H1 (cell line): ENCODE measurements at regions not wholly inside any gene's neighbourhood (a gene's known extent, or its start where the extent isn't known, plus 50 kb on each side); places are given as distances from the start of the nearest gene placed in this dataset.

ENCODE experiments used
- BCL11A ChIP-seq, 2 experiments: IDR thresholded peaks; one replicate each; pipeline ENCODE4 v1.6.1; 2011; ENCODE audit warnings: low read depth in 2 of 2, low read length in 2 of 2, mild to moderate bottlenecking in 2 of 2
- FOSL1 ChIP-seq: IDR thresholded peaks from 2 replicates; pipeline ENCODE4 v1.6.1; 2011; ENCODE audit warnings: mild to moderate bottlenecking, low read depth, low read length, moderate library complexity; ENCODE audit not compliant: insufficient read depth
- JUN ChIP-seq: IDR thresholded peaks from 2 replicates; pipeline ENCODE4 v1.6.1; 2011; ENCODE audit warnings: low read depth, mild to moderate bottlenecking, improper control_type of control experiment, low read length
- POLR2A ChIP-seq, 2 experiments: IDR thresholded peaks; 1 replicate in 1 of 2; 2 replicates in 1 of 2; pipeline ENCODE4 v1.6.1; 2011; ENCODE audit warnings: low read depth in 2 of 2, low read length in 2 of 2, mild to moderate bottlenecking in 2 of 2; ENCODE audit errors: control extremely low read depth in 1 of 2

DNA sequence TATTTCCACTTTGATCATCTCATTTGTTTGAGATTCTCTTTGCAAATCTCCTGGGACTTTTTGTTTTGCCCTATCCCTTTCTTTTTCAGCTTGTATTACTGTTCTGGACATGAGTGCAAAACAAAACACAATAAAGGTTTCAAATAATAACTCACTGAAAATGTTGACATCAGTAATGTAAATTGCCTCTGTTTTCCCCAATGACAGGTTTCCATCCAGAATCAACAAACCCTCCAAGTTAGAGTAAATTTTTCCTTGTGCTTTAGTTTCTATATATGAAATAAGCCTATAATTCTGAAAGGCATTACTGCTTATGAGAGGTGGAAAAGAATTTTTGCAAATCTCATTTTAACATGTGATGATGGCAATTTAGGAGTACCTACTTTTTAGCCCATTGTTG, 187.0 kb upstream of the ANO3 start (continued):
- TF ChIP-seq BCL11A (IDR thresholded peaks at IDR 0.05; ENCODE audit: low read depth in 2 of 2, low read length in 2 of 2) (no peak), JUN (no peak), POLR2A (IDR thresholded peaks at IDR 0.05; ENCODE audit: control extremely low read depth in 1 of 2, low read depth in 2 of 2, low read length in 2 of 2) (no peak), FOSL1 (no peak)
